COLO668 (cell line): ENCODE measurements at regions not wholly inside any gene's neighbourhood (a gene's known extent, or its start where the extent isn't known, plus 50 kb on each side); places are given as distances from the start of the nearest gene placed in this dataset.

Source experiments
- DNase-seq: peaks from one replicate; lab custom pipeline; 2025; ENCODE audit not compliant: unreplicated experiment; lab: John Stamatoyannopoulos, UW

- no peak for DNase-seq
Observed at GRCh38 chr1:193726722-193727121, 540.3 kb upstream of the B3GALT2 start.

DNA sequence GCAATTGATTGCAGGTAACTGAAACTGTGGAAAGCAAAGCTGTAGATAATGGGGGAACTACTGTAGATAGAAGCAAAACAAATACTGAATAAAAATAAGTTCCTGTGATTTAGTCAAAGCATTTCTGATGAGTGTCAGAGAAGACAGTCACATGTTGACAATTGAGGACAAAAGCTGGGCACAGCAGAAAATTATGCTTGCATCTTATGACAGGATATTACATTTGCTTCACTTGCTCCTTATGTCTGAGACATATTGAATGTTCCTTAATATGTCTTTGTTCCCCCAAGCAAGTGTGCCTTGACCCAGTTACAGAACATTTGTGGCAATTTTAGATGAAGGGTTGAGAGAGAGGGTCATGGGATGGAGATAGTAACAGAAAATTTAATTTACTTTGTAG lies 526.0 kb upstream of the B3GALT2 start:
- DNase-seq: no peak

DNA sequence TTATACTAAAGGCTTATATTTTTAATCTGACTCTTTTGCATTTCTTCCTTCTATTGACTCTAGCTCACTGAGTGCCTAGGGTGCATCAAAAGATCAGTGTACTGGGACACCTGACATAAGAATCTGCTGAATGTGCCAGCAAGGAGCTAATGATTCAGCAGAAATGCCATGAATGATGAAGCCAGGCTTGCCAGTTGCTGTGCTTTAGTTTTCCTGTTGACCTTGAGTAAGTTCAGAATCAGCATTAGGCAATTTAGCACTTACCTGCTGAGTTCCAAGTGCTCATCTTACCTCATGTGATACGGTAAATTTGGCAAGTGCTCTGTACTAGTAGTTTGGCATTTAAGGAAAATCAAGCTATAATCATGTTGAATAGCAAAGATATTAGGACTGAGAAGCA lies 523.2 kb upstream of the B3GALT2 start:
- DNase-seq: no peak

GRCh38 chr1:193707271-193708021 lies 521.0 kb upstream of the B3GALT2 start:
- no peak for DNase-seq

DNA sequence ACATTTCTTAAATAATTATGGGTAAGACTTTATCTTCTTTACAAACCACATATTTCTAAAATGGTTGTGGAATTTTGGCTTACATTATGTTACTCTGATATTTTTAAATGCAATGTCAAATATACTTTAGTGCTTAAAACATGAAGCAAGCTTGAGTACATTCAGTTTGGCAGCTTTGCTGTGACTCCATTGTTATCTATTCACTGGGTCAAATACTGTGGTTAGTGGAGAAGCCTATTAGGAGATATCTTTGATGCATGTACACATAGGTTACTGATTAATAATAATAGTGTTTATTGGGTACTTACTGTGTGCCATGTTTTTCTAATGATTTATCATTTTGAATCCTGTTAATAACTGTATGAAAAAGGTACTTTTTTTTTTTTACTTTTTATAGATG lies 520.4 kb upstream of the B3GALT2 start:
- DNase-seq: no peak

- DNase-seq: no peak
Observed at GRCh38 chr1:193705554-193705981, 519.2 kb upstream of the B3GALT2 start.

- DNase-seq: no peak
Observed at GRCh38 chr1:193703655-193704054, 517.2 kb upstream of the B3GALT2 start.

DNA sequence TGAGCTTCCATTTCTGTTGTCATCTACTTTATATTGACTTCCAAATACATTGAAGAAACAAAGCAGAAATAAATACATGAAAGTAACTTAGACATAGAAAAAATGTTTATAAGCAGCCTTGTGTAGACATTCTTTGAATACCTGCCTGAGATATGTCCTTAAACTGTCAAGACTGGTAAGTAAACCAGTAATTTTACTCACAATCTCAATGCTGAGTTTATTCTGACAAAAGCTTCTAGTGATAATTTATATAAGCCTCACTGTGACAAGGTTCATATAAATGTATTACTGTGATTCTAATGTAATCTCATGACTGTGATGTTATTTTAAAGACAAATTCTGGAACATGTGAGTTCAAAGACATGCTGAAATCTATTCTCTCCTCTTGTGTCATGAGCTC lies 516.7 kb upstream of the B3GALT2 start:
- no peak for DNase-seq

DNA sequence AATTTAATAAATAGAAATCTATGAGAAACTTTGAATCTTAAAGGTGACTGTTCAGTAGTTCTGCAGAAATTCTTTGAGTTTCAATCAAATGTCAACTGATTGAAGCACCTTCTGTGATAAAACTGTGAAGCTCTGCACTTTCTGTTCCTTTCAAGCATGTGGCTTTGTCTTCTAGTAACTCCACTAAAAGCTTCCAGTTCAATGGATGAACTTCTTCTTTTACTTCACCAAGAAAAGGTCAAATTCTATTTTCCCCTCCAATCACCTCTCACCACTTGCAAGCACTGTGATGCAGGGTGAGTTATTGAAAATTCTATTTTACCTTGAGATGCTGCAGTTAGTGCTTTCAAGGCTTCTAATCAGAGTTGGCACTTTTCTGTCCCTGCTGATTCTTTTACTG lies 515.3 kb upstream of the B3GALT2 start:
- DNase-seq: no peak

- no peak for DNase-seq
Observed at GRCh38 chr1:193700710-193701355, 514.4 kb upstream of the B3GALT2 start.

DNA sequence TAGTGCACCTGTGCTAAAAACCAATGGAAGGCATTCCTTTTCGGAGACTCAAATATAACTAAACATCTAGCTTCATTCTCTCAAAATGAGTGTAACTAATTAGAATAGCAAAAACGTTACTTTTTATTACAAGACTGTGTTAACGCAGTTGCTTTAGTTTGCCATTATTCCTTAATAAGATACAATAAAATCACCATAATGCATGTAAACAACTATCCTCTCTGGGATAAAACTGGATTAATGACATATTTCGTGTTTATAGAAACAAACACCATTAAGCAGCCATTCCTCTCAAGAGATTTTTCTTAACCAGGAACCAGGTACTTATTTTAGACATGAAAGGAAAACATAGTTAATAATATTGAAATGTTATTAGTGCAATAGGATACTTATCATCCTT lies 512.8 kb upstream of the B3GALT2 start:
- no peak for DNase-seq

GRCh38 chr1:193697776-193698175 lies 511.4 kb upstream of the B3GALT2 start:
- DNase-seq: no peak

- no peak for DNase-seq
Observed at GRCh38 chr1:193697115-193697762, 510.8 kb upstream of the B3GALT2 start.

DNA sequence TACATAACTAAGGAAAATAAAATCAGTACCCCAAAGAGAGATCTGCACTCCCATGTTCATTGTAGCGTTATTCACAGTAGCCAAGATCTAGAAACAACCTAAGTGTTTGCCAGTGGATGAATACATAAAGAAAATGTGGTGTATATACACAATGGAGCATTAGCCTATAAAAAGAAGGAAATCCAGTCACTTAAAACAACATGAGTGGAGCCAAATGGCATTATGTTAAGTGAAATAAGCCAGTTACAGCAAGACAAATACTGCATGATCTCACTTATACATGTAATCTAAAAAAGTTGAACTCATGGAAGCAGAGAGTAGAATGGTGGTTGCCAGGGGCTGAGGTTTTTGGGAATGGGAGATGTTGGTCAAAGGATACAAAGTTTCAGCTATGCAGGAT lies 508.3 kb upstream of the B3GALT2 start:
- no peak for DNase-seq

DNA sequence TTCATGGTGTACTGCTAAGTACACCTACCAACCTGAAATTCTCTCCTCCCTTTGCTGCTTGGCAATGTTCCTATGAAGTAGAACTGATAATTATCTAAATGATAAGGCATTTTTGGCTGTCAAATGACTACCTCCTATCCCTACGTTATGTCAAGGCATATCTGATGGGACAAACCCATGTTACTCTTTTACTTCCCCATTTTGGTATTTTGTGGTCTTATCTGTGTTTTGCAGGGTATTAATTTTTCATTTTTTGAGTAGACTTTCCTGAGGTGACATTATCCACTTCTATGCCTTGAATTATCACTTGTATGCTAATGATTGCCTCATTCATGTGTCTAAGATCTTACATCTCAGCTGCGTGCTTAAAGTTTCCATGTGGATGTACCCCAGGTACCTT lies 499.6 kb upstream of the B3GALT2 start:
- no peak for DNase-seq

DNA sequence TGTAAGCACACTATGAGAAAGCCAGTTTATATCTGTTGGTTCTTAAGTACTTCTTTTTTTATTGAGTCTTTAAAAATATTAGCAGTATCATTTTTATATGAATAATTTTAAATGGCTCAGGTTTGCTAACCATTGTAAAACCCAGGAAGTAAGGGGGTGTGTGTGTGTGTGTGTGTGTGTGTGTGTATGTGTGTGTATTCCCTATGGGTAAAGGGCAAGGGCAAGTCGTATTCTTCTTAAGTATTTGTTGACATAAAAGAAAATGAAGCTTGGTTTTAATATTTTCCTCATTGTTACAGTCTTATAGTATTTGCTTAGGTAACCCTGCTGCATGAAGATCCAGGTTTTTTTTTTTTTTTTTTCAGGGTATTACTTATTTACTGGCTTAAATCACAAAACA lies 495.0 kb upstream of the B3GALT2 start:
- DNase-seq: no peak

- DNase-seq: no peak
Observed at GRCh38 chr1:193680924-193681316, 494.5 kb upstream of the B3GALT2 start.

DNA sequence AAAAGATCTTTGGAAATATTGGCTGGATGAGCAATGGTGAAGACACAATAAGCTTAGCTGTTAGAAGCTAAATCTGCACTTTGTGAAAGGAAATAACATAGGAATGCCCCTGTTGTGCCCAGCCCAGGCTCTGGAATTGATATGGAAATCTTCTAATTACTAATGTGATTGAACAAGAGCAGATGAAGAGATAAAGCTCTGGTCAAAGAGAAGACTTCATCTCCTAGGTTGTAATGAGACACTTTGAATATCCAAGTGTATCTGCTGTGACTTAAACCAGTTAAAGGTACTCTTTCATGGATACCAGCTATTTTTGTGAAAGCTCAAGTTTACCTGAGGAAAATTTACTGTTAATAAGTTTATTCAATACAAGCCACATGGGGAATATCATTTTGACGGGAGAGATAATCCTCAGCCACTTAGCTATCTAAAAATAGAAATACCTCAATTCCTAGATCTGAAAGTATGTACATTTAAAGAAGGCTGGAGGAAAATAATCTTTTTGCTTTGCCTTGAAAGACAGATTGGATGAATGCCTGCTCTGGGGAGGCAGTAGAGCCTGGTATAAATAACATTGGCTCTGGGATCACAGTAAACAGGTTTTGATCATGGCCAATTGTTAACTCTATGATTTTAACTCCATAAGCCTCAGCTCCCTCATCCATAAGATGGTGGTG lies 494.0 kb upstream of the B3GALT2 start:
- no peak for DNase-seq

DNA sequence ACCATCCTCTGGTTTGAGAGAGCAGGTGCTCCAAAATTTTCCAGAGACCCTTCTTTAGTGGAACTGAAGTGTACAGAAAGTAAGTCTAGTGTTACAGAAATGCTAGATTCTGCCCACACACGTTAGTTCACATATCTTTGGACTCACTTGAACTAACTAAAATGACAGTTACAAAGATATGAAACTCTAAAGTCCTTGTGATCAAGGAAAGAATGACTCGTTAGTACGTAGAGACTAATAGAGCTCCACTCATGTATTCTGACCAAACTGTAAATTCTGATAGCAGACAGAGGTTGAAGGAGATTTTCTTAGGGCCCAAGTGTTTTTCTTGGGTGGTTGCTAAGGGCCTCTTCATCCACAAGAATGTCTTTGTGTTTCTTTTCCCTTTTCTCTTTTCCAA lies 491.5 kb upstream of the B3GALT2 start:
- no peak for DNase-seq

DNA sequence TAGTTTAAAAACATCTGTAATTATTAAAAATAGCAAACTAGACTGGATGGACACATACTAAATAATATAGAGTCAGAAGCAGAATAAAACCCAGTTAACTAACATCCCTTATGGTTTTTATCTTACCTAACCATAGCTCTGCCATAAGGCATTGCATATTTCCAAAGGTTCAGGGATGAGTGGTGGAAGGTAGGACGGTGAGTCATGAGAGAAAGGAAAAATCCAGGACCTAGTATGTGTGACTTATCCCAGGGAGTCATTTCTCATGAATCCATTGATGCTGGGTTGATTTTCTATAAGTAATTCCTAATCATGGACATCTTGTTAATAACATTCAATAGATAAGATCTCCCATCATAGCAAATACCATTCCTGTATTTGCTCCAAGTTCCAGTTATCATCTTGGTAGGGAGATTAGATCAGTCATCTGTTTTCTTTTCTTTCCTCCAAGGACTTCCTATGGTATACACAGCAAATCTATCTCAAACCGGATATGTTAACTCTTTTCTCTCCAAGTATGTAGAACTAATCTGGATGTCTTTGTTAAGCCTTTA lies 490.7 kb upstream of the B3GALT2 start:
- no peak for DNase-seq

DNA sequence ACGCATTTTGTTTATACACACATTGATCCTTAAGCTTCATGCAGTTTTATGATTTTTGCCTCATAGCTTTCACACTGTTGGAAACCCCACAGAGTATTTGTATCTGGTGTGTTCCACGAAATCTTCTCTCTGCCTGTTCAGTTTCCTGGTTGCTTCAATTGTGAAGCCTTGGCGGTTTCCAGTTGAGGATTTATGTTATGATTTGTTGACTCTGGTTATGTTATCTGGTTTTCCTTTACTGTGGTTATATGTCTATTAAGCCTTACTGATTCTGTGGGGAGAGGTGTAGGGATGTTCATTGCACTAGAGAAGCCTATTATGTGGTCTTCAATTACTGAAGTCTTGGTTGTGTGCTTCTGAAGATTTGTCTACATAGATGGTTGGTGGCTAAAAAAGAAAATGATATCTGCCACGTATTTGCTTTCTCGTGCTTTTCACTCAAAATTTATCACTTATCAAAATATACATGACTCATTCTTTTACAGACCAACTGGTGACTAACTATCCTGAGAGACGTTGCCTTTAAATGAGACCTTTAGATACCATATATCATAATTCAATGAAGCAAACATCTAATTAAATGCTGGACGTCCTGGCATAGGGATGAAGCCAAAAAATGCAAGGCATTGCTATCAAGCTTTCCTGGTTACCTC lies 488.0 kb upstream of the B3GALT2 start:
- no peak for DNase-seq
